Activated naive CD4-positive, alpha-beta T cell treated with anti-CD3 and anti-CD28 coated beads, Interleukin-2, amount 10 ng/mL, durations not matched to agents 7 days and 5 days (primary cell): ENCODE measurements at regions not wholly inside any gene's neighbourhood (a gene's known extent, or its start where the extent isn't known, plus 50 kb on each side); places are given as distances from the start of the nearest gene placed in this dataset.

Experiments used
- CTCF ChIA-PET: fragments of 350-600 bp; sonication (Branson Sonifier 250); formaldehyde crosslinking; loops from one replicate; lab custom pipeline; 2021; ENCODE audit warnings: antibody characterized with exemption; lab: Charles Lee
- DNase-seq: peaks from one replicate; pipeline ENCODE4 v3.0.0-alpha.2; 2020
- H3K27ac Mint-ChIP-seq: one replicate; pipeline ENCODE4 v1.8.0; 2021; ENCODE audit warnings: mild to moderate bottlenecking, moderate library complexity, mixed read lengths
- H3K27me3 Mint-ChIP-seq: one replicate; pipeline ENCODE4 v1.8.0; 2021; ENCODE audit warnings: mild to moderate bottlenecking, mixed read lengths
- H3K36me3 Mint-ChIP-seq: one replicate; pipeline ENCODE4 v1.8.0; 2021; ENCODE audit warnings: mixed read lengths
- H3K4me1 Mint-ChIP-seq: one replicate; pipeline ENCODE4 v1.8.0; 2021; ENCODE audit warnings: mixed read lengths
- H3K4me3 Mint-ChIP-seq: one replicate; pipeline ENCODE4 v1.8.0; 2021; ENCODE audit warnings: mild to moderate bottlenecking, moderate library complexity, mixed read lengths
- H3K9me3 Mint-ChIP-seq: one replicate; pipeline ENCODE4 v1.8.0; 2021; ENCODE audit warnings: mixed read lengths

GRCh38 chr1:164971391-164971790, 385.1 kb downstream of the LMX1A start:
- H3K9me3 Mint-ChIP-seq, result no peaks in the 10 kb centered on the region
- H3K36me3 Mint-ChIP-seq, result no peaks in the 10 kb centered on the region
- DNase-seq, result no peak
- CTCF ChIA-PET, result interaction anchor here (0.9 kb wide), 1 partner anchor 10 kb away, joined by 3 read pairs; no protein-coding TSS in a partner anchor
- H3K27me3 Mint-ChIP-seq, result no peaks in the 10 kb centered on the region
- no peak overlapping the region for H3K27ac Mint-ChIP-seq
- no peak overlapping the region for H3K4me3 Mint-ChIP-seq
- H3K4me1 Mint-ChIP-seq, result no peaks in the 10 kb centered on the region

GRCh38 chr1:164969253-164969652, 387.3 kb downstream of the LMX1A start:
- Mint-ChIP-seq H3K27ac (no peak overlapping the region), H3K27me3 (no peaks in the 10 kb centered on the region), H3K4me1 (no peaks in the 10 kb centered on the region), H3K36me3 (no peaks in the 10 kb centered on the region), H3K9me3 (no peaks in the 10 kb centered on the region), H3K4me3 (no peak overlapping the region)
- CTCF ChIA-PET, result no interaction called here
- DNase-seq, result no peak

DNA sequence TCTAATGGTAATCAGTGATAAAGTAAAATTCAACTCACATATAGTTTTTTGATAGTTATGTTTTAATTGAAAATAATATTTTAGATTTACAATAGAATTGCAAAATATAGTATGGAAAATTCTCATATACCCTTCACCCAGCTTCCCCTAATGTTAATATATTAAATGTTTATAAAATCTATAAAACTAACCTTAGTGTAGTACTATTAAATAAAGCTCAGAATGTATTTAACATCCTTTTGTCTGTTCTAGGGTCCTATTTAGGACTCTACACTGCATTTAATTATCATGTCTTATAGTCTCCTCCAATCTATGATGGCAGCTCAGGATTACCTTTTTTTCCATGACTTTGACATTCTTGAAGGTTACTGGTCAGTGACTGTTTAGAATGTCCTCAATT, 389.2 kb downstream of the LMX1A start:
- Mint-ChIP-seq H3K36me3 (no peaks in the 10 kb centered on the region), H3K27ac (no peak overlapping the region), H3K4me1 (no peaks in the 10 kb centered on the region), H3K27me3 (no peaks in the 10 kb centered on the region), H3K4me3 (no peak overlapping the region), H3K9me3 (peaks cover 1% of the 10 kb centered on the region)
- CTCF ChIA-PET, result no interaction called here
- DNase-seq, result no peak

DNA sequence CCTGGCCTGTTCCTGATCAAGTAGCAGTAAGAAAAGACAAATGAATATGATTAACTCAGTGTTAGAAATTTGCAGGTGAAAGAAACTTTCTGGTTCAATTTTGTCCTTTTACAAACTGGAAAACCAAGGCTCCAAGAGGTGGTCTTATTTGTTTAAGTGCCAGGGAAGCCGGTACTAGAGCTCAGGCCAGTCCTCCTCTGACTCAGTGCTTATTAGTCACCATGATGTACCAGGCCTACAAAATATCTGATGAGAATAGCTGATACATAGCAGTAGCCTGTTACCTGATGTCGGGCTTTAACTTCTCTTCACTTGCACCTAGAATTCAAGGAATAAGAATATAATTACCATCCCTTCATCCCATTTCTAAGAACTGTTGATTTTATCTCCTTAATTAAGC, 394.8 kb downstream of the LMX1A start:
- no peaks in the 10 kb centered on the region for H3K27me3 Mint-ChIP-seq
- no peak for DNase-seq
- CTCF ChIA-PET, result interaction anchor here (0.8 kb wide), 1 partner anchor 9 kb away, joined by 3 read pairs; no protein-coding TSS in a partner anchor
- H3K9me3 Mint-ChIP-seq, result peaks cover 6% of the 10 kb centered on the region
- H3K4me1 Mint-ChIP-seq, result no peaks in the 10 kb centered on the region
- no peak overlapping the region for H3K27ac Mint-ChIP-seq
- no peaks in the 10 kb centered on the region for H3K36me3 Mint-ChIP-seq
- H3K4me3 Mint-ChIP-seq, result no peak overlapping the region

GRCh38 chr1:164958982-164959768, 397.3 kb downstream of the LMX1A start:
- Mint-ChIP-seq H3K4me3 (no peak overlapping the region), H3K36me3 (no peaks in the 10 kb centered on the region), H3K27me3 (no peaks in the 10 kb centered on the region), H3K4me1 (no peaks in the 10 kb centered on the region), H3K9me3 (peaks cover 6% of the 10 kb centered on the region), H3K27ac (no peak overlapping the region)
- DNase-seq, result no peak
- CTCF ChIA-PET, result no interaction called here

DNA sequence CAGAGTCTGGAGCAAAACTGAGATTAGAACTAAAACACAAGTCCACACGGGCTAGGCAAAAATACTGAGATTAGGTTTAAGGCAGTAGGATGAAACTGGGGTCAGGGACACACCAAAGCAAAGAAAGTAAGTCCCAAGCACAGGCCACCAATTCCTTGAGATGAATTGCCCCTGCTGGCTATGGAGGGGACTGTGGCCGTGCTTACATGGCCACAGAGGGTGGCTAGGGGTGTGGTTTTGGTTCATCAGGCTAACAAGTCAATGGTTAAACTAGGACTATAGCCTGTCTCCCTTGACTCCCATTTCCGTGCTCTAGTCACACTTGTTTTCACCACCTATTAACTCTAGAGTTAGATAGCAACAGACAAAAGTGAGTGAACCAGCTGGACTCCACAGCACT, 394.8 kb downstream of the PBX1 start:
- Mint-ChIP-seq H3K9me3 (peaks cover 2% of the 10 kb centered on the region), H3K36me3 (no peaks in the 10 kb centered on the region), H3K4me3 (no peak overlapping the region), H3K27me3 (no peaks in the 10 kb centered on the region), H3K4me1 (no peaks in the 10 kb centered on the region), H3K27ac (no peak overlapping the region)
- no peak for DNase-seq
- CTCF ChIA-PET, result no interaction called here

- no peaks in the 10 kb centered on the region for H3K4me1 Mint-ChIP-seq
- no peak overlapping the region for H3K4me3 Mint-ChIP-seq
- H3K27ac Mint-ChIP-seq, result no peak overlapping the region
- no peaks in the 10 kb centered on the region for H3K36me3 Mint-ChIP-seq
- CTCF ChIA-PET, result no interaction called here
- no peaks in the 10 kb centered on the region for H3K27me3 Mint-ChIP-seq
- H3K9me3 Mint-ChIP-seq, result peaks cover 7% of the 10 kb centered on the region
- no peak for DNase-seq
These were observed 394.1 kb downstream of the PBX1 start for GRCh38 chr1:164953098-164953497.

DNA sequence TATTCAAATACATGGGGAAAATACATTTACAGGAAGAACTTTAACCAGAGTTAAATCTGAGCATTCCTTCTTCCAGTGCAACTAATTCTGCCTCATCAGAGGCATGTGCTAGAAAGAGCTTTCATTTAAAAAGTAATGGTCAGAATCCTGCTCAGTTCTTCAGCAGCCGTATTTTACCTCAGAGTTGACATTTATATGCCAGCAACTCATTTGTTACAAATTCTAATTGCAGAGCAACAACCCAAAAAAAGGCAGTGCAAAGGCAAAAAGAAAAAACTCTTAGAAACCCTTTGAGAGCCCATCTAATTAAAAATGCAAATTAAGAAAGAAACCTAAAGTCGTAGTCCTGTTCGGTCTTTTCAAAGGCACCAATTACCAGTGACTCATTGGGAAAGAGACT, 392.5 kb downstream of the PBX1 start:
- H3K4me1 Mint-ChIP-seq, result no peaks in the 10 kb centered on the region
- H3K9me3 Mint-ChIP-seq, result peaks cover 8% of the 10 kb centered on the region
- no peaks in the 10 kb centered on the region for H3K36me3 Mint-ChIP-seq
- no peaks in the 10 kb centered on the region for H3K27me3 Mint-ChIP-seq
- CTCF ChIA-PET, result no interaction called here
- DNase-seq, result no peak
- no peak overlapping the region for H3K27ac Mint-ChIP-seq
- no peak overlapping the region for H3K4me3 Mint-ChIP-seq

DNA sequence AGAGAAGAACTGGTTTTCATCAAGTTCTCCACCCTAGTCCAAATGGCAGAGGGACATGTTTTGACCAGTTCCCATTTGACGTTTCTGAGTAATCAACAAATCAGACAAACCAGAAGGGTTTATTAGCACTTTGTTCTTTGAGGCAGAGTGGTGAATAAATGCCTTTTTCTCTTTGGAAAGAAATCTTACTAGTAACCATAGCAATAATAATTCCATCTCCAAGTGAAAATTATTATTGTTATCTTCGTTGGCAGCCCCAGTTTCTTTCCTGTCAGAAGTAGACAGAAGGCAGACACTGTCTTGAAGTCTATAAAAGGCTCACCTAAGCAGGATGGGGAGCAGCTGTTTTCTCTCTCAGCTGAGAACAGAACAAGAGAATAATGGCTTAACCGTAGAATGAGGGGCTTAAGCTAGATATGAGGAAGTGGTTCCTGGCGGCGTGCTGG, 391.6 kb downstream of the PBX1 start:
- Mint-ChIP-seq H3K36me3 (no peaks in the 10 kb centered on the region), H3K4me3 (no peak overlapping the region), H3K4me1 (no peaks in the 10 kb centered on the region), H3K27me3 (no peaks in the 10 kb centered on the region), H3K9me3 (peaks cover 8% of the 10 kb centered on the region), H3K27ac (no peak overlapping the region)
- CTCF ChIA-PET, result no interaction called here
- DNase-seq, result no peak

GRCh38 chr1:164949771-164950471, 390.9 kb downstream of the PBX1 start:
- Mint-ChIP-seq H3K4me3 (no peak overlapping the region), H3K9me3 (peaks cover 8% of the 10 kb centered on the region), H3K27ac (no peak overlapping the region), H3K27me3 (no peaks in the 10 kb centered on the region), H3K36me3 (no peaks in the 10 kb centered on the region), H3K4me1 (no peaks in the 10 kb centered on the region)
- CTCF ChIA-PET, result no interaction called here
- DNase-seq, result no peak

DNA sequence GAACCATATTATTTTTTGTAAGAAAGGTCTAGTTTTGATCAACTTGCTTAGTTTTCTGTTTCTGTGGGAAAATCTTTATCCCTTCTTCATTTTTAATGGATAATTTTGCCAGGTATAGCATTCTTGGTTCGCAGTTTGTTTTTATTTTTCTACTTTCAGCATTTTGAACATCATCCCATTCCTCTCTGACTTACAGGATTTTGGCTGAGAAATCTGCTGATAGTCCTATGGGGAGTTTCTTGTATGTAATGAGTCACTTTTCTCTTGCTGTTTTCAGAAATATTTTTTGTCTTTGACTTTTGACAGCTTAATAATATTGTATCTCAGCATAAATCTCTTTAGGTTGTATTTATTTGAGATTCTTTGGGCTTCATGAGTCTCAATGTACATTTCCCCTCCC, 389.1 kb downstream of the PBX1 start:
- DNase-seq, result no peak
- H3K36me3 Mint-ChIP-seq, result no peaks in the 10 kb centered on the region
- H3K4me3 Mint-ChIP-seq, result no peak overlapping the region
- CTCF ChIA-PET, result no interaction called here
- H3K4me1 Mint-ChIP-seq, result no peaks in the 10 kb centered on the region
- no peak overlapping the region for H3K27ac Mint-ChIP-seq
- no peaks in the 10 kb centered on the region for H3K27me3 Mint-ChIP-seq
- H3K9me3 Mint-ChIP-seq, result peaks cover 8% of the 10 kb centered on the region

- CTCF ChIA-PET, result interaction anchor here (0.6 kb wide), 1 partner anchor 26 kb away, joined by 3 read pairs; no protein-coding TSS in a partner anchor
- Mint-ChIP-seq H3K4me3 (no peak overlapping the region), H3K9me3 (peaks cover 6% of the 10 kb centered on the region), H3K27ac (no peak overlapping the region), H3K4me1 (no peaks in the 10 kb centered on the region), H3K36me3 (no peaks in the 10 kb centered on the region), H3K27me3 (no peaks in the 10 kb centered on the region)
- no peak for DNase-seq
These were observed 378.3 kb downstream of the PBX1 start for GRCh38 chr1:164937291-164937690.

GRCh38 chr1:164932580-164932979, 373.6 kb downstream of the PBX1 start:
- Mint-ChIP-seq H3K27me3 (no peaks in the 10 kb centered on the region), H3K27ac (no peak overlapping the region), H3K9me3 (no peaks in the 10 kb centered on the region), H3K36me3 (no peaks in the 10 kb centered on the region), H3K4me1 (no peaks in the 10 kb centered on the region), H3K4me3 (no peak overlapping the region)
- CTCF ChIA-PET, result no interaction called here
- no peak for DNase-seq

GRCh38 chr1:164930833-164931232, 371.8 kb downstream of the PBX1 start:
- H3K4me3 Mint-ChIP-seq, result no peak overlapping the region
- no peak overlapping the region for H3K27ac Mint-ChIP-seq
- no peaks in the 10 kb centered on the region for H3K9me3 Mint-ChIP-seq
- DNase-seq, result no peak
- no peaks in the 10 kb centered on the region for H3K4me1 Mint-ChIP-seq
- H3K36me3 Mint-ChIP-seq, result no peaks in the 10 kb centered on the region
- CTCF ChIA-PET, result no interaction called here
- H3K27me3 Mint-ChIP-seq, result no peaks in the 10 kb centered on the region

- DNase-seq, result no peak
- Mint-ChIP-seq H3K27ac (no peak overlapping the region), H3K36me3 (no peaks in the 10 kb centered on the region), H3K27me3 (no peaks in the 10 kb centered on the region), H3K9me3 (no peaks in the 10 kb centered on the region), H3K4me3 (no peak overlapping the region), H3K4me1 (no peaks in the 10 kb centered on the region)
- CTCF ChIA-PET, result no interaction called here
These were observed 371.3 kb downstream of the PBX1 start for GRCh38 chr1:164930241-164930640.
